ENCODE measurements at regions not wholly inside any gene's neighbourhood (a gene's known extent, or its start where the extent isn't known, plus 50 kb on each side); places are given as distances from the start of the nearest gene placed in this dataset.

DNA sequence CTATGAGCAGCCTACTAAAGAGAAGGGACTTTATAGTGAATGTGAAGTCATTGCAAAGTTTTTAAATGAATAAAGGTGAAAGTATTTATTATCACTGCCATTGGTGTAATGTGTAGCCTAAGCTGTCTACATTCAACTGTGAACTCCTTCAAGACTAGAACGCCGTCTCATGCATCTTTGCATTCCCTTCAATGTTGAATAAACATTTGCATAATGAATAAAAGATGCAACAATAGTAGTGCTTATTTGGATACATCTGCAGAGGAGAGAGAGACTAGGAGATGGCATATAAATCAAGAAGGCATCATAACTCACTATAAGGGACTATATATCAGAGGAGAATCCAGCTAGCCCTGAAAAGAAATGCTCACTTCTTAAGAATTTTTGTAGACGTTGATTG lies 1623.8 kb upstream of the TENM3 start:
- H3K9ac ChIP-seq (ENCODE audit: low read depth, low read length) = no peak overlapping the region
- peaks cover 18% of the 10 kb centered on the region; the same call in 1 of the 2 replicates for H3K4me1 ChIP-seq (ENCODE audit: insufficient read depth, low read length)
- no peaks in the 10 kb centered on the region for H4K20me1 ChIP-seq (ENCODE audit: insufficient read depth, low read length)
- H3K27ac ChIP-seq (ENCODE audit: low read length) = no peak overlapping the region
- ATAC-seq (ENCODE audit: insufficient read depth, low read depth) (no peak), DNase-seq (no peak)
- H3K4me2 ChIP-seq (ENCODE audit: insufficient read depth, low read length) = no peak overlapping the region
- H3K9me3 ChIP-seq (ENCODE audit: insufficient read depth, low read length, severe bottlenecking) = no peaks in the 10 kb centered on the region
- H3K36me3 ChIP-seq (ENCODE audit: insufficient read depth, low read length) = no peaks in the 10 kb centered on the region
- H3K4me3 ChIP-seq (ENCODE audit: low read depth in 1 of 2, low read length in 2 of 2) = no peak overlapping the region
- H3K27me3 ChIP-seq (ENCODE audit: insufficient read depth, low read length, poor library complexity) = no peaks in the 10 kb centered on the region
- TF ChIP-seq CTCF (IDR thresholded peaks at IDR 0.05; ENCODE audit: borderline replicate concordance, extremely low read depth, low read length, poor library complexity, severe bottlenecking) (no peak), EZH2 (IDR thresholded peaks at IDR 0.05; ENCODE audit: borderline replicate concordance, low read depth, low read length, severe bottlenecking) (no peak)
- H2AFZ ChIP-seq (ENCODE audit: low read depth, low read length) = no peak overlapping the region
- no peaks in the 10 kb centered on the region for H3K79me2 ChIP-seq (ENCODE audit: insufficient read depth, low read length)

DNA sequence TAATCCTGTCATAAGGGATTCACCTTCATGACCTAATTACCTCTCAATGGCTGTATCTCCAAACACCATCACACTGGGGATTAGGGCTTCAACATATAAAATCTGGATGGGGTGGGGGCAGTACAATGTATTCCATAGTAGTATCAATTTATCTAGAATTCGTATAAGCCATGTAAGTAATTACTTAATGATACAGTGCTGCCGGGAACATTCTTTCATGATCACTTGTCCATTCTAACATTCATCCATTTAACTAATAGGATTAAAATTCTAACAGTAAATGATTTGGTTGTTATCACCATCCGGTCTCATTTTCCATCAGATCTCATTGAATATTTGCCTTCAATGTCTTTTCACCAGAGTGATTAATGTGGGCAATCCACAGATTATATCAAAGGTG lies 1620.9 kb upstream of the TENM3 start:
- ATAC-seq (ENCODE audit: insufficient read depth, low read depth) (no peak), DNase-seq (no peak)
- H3K27ac ChIP-seq (ENCODE audit: low read length) = no peak overlapping the region
- H3K36me3 ChIP-seq (ENCODE audit: insufficient read depth, low read length) = no peaks in the 10 kb centered on the region
- no peak overlapping the region for H3K4me2 ChIP-seq (ENCODE audit: insufficient read depth, low read length)
- no peak overlapping the region for H3K9ac ChIP-seq (ENCODE audit: low read depth, low read length)
- H4K20me1 ChIP-seq (ENCODE audit: insufficient read depth, low read length) = no peaks in the 10 kb centered on the region
- H3K27me3 ChIP-seq (ENCODE audit: insufficient read depth, low read length, poor library complexity) = no peaks in the 10 kb centered on the region
- H3K79me2 ChIP-seq (ENCODE audit: insufficient read depth, low read length) = no peaks in the 10 kb centered on the region
- H3K4me3 ChIP-seq (ENCODE audit: low read depth in 1 of 2, low read length in 2 of 2) = no peak overlapping the region
- TF ChIP-seq EZH2 (IDR thresholded peaks at IDR 0.05; ENCODE audit: borderline replicate concordance, low read depth, low read length, severe bottlenecking) (no peak), CTCF (IDR thresholded peaks at IDR 0.05; ENCODE audit: borderline replicate concordance, extremely low read depth, low read length, poor library complexity, severe bottlenecking) (no peak)
- H3K4me1 ChIP-seq (ENCODE audit: insufficient read depth, low read length) = peaks cover 16% of the 10 kb centered on the region; the same call in 1 of the 2 replicates
- no peaks in the 10 kb centered on the region for H3K9me3 ChIP-seq (ENCODE audit: insufficient read depth, low read length, severe bottlenecking)
- H2AFZ ChIP-seq (ENCODE audit: low read depth, low read length) = no peak overlapping the region

- H3K36me3 ChIP-seq (ENCODE audit: insufficient read depth, low read length) = no peaks in the 10 kb centered on the region
- no peak for TF ChIP-seq CTCF (IDR thresholded peaks at IDR 0.05; ENCODE audit: borderline replicate concordance, extremely low read depth, low read length, poor library complexity, severe bottlenecking)
- TF ChIP-seq EZH2 (IDR thresholded peaks at IDR 0.05; ENCODE audit: borderline replicate concordance, low read depth, low read length, severe bottlenecking) = no peak
Observed at GRCh38 chr4:180625653-180626052, 1617.5 kb upstream of the TENM3 start.

More at GRCh38 chr4:180625653-180626052, 1617.5 kb upstream of the TENM3 start:
- ATAC-seq (ENCODE audit: insufficient read depth, low read depth) (no peak), DNase-seq (no peak)
- H3K4me1 ChIP-seq (ENCODE audit: insufficient read depth, low read length) = no peaks in the 10 kb centered on the region
- no peak overlapping the region for H3K27ac ChIP-seq (ENCODE audit: low read length)
- H3K4me2 ChIP-seq (ENCODE audit: insufficient read depth, low read length) = no peak overlapping the region
- H2AFZ ChIP-seq (ENCODE audit: low read depth, low read length) = no peak overlapping the region
- H3K9ac ChIP-seq (ENCODE audit: low read depth, low read length) = no peak overlapping the region
- no peaks in the 10 kb centered on the region for H4K20me1 ChIP-seq (ENCODE audit: insufficient read depth, low read length)
- H3K9me3 ChIP-seq (ENCODE audit: insufficient read depth, low read length, severe bottlenecking) = no peaks in the 10 kb centered on the region
- no peak overlapping the region for H3K4me3 ChIP-seq (ENCODE audit: low read depth in 1 of 2, low read length in 2 of 2)
- H3K79me2 ChIP-seq (ENCODE audit: insufficient read depth, low read length) = no peaks in the 10 kb centered on the region
- H3K27me3 ChIP-seq (ENCODE audit: insufficient read depth, low read length, poor library complexity) = no peaks in the 10 kb centered on the region
